ENCODE measurements at regions not wholly inside any gene's neighbourhood (a gene's known extent, or its start where the extent isn't known, plus 50 kb on each side); places are given as distances from the start of the nearest gene placed in this dataset.

DNA sequence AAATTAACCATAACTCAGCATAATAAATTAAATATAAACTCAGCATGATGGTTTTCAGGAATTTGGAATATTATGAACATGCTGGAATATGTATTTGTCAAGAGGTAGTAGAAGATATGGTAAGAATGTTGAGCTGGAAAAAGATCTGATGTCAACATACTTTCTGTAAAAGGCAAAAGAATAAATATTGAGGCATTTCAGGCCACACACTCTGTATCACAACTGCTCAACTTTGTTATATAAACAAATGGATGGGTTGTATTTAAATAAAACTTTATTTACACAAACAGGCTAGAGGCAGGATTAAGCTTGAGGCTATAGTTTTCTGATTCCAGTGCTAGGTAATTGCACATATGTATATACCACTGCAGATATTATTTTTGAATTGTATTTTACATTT, 1409.4 kb downstream of the MRPL39 start:
- in situ Hi-C loops (cut with MboI; ENCODE audit: low sequenced_read_pairs), result no loop called here

- in situ Hi-C loops (cut with MboI; ENCODE audit: low sequenced_read_pairs), result no loop called here
These were observed 1410.1 kb downstream of the MRPL39 start for GRCh38 chr21:24197132-24197643.

GRCh38 chr21:24188506-24188905, 1418.8 kb downstream of the MRPL39 start:
- in situ Hi-C loops (cut with MboI; ENCODE audit: low sequenced_read_pairs), result no loop called here

GRCh38 chr21:24183077-24183476, 1424.2 kb downstream of the MRPL39 start:
- in situ Hi-C loops (cut with MboI; ENCODE audit: low sequenced_read_pairs), result no loop called here

DNA sequence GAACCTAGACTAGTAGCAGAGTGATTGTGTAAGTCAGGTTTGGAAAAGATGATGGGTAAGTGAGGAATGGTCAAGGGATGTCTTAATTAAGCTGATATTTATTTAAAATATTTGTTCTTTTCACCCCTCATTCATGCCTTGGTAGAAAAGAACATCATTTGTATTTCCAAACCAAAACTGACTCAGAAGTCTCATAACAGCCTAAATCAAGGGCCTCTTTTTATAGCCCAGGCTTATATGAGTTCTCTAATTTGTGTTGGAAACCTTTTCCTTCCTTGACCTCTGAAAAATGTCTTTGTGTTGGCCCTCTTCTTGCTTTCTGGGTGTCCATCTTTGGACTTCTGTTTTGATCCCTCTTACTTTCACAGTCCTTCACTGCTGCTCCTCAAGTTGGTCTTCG, 1428.2 kb downstream of the MRPL39 start:
- in situ Hi-C loops (cut with MboI; ENCODE audit: low sequenced_read_pairs), result no loop called here

DNA sequence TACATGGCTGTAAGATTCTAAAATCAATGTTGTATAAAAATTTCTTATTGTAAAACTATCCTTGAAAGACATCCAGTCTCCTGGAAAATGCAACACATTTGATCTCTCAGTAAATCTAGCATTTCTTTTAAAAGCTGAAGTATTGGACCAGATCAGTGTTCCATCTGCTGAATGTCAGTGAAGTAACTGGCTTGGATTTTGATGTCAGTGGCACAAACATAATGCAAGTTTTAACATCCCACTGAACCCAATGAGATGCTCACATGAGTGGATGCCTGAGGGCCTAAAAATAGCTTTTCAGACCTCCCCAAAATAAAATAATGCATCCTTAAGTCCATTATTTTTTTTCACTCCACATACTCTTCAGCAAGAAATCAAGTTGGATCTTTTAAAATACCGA, 1432.2 kb downstream of the MRPL39 start:
- in situ Hi-C loops (cut with MboI; ENCODE audit: low sequenced_read_pairs), result no loop called here

- in situ Hi-C loops (cut with MboI; ENCODE audit: low sequenced_read_pairs), result no loop called here
These were observed 1435.5 kb downstream of the MRPL39 start for GRCh38 chr21:24171736-24172135.

DNA sequence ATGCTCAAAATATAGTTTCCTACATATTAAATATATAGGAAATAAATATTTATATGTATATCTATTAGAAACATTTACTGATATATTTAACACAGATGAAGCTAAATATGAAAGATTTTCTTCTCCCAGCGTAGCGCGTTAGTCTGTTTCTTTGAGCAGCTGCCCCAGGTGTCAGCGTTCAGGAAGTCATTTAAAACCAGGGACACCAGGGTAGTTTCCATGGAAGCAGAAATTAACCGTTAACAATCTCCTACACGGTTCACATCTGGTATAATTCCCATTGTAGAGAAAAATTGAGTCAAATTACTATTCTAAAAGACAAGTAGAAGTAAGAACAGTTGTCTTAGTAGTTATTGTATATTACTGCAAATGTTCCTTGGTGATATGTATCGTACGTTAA, 1443.7 kb downstream of the MRPL39 start:
- in situ Hi-C loops (cut with MboI; ENCODE audit: low sequenced_read_pairs), result no loop called here

GRCh38 chr21:24160528-24160927, 1446.8 kb downstream of the MRPL39 start:
- in situ Hi-C loops (cut with MboI; ENCODE audit: low sequenced_read_pairs), result no loop called here

- in situ Hi-C loops (cut with MboI; ENCODE audit: low sequenced_read_pairs), result no loop called here
These were observed 1454.1 kb downstream of the MRPL39 start for GRCh38 chr21:24153137-24153536.

GRCh38 chr21:24150753-24151152, 1456.5 kb downstream of the MRPL39 start:
- in situ Hi-C loops (cut with MboI; ENCODE audit: low sequenced_read_pairs), result no loop called here

- in situ Hi-C loops (cut with MboI; ENCODE audit: low sequenced_read_pairs), result no loop called here
These were observed 1458.8 kb downstream of the MRPL39 start for GRCh38 chr21:24148461-24148860.

DNA sequence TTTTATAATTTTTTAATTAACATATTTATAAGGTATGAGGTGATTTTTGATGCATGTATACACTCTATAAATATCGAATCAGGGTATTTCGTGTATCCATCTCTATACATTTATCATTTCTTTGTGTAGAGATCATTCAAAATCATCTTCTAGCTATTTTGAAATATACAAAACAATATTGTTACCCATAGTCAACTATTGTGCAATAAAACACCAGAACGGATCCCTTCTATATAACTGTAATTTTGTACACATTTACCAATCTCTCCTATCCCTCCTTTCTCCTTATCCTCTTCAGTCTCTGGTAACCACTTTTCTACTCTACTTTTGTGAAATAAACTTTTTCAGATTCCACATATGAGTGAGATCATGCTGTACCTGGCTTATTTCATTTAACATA, 1459.6 kb downstream of the MRPL39 start:
- in situ Hi-C loops (cut with MboI; ENCODE audit: low sequenced_read_pairs), result no loop called here

DNA sequence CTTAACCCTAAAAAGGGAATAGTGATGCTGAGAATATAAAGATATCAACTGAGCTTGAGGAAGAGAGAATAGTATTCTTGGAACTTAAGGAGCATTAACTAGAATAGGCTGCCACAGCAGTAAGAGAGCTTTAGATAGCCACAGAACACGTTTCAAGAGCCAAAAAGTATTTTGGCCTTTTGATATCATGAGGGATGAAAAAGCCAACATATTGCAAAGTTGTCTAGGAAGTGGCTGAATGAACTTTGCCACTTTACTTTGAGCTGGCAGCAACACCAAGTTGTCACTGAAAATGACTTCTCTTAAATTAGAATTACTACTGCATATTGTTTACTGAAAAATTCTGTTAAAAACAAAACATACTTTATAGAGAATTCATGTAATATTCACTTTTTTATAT, 1476.2 kb downstream of the MRPL39 start:
- in situ Hi-C loops (cut with MboI; ENCODE audit: low sequenced_read_pairs), result no loop called here

- in situ Hi-C loops (cut with MboI; ENCODE audit: low sequenced_read_pairs), result no loop called here
These were observed 1479.6 kb downstream of the MRPL39 start for GRCh38 chr21:24127651-24128050.

- in situ Hi-C loops (cut with MboI; ENCODE audit: low sequenced_read_pairs), result no loop called here
These were observed 1483.5 kb downstream of the MRPL39 start for GRCh38 chr21:24123785-24124184.

GRCh38 chr21:24118738-24119459, 1488.4 kb downstream of the MRPL39 start:
- in situ Hi-C loops (cut with MboI; ENCODE audit: low sequenced_read_pairs), result no loop called here

DNA sequence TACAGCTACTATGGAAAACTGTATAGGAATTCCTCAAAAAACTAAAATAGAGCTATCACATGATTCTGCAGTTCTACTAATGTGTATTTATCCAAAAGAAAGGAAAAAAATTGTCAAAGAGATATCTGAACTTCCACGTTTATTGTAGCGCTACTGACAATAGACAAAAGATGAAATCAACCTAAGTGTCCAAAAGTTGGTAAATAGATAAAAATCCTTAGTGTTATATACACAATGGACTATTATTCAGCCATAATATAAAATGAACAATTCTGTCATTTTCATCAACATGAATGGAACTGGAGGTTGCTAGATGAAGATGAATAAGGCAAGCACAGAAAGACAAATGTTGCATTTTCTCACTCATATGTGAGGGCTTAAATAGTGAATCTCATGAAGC, 1492.1 kb downstream of the MRPL39 start:
- in situ Hi-C loops (cut with MboI; ENCODE audit: low sequenced_read_pairs), result no loop called here

- in situ Hi-C loops (cut with MboI; ENCODE audit: low sequenced_read_pairs), result no loop called here
These were observed 1495.3 kb downstream of the MRPL39 start for GRCh38 chr21:24112020-24112419.

DNA sequence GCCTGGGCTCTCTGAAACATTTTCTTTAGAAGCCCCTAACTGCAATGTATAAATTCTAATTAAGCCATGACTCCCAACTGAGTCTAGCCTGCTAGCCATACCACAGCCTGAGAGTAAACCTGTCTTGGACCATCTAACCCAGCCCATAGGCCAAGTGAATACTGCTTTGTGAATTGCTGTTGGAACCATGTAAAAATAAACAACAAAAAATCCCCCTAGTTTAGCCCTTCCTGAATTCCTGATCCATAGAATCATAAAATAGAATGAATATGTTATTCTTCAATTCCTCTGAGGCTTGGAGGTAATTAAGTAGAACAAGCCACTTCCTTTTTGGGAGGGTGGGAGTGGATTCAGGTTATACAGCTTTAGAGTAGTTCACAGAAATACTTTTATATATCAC, 1496.4 kb downstream of the MRPL39 start:
- in situ Hi-C loops (cut with MboI; ENCODE audit: low sequenced_read_pairs), result no loop called here

- in situ Hi-C loops (cut with MboI; ENCODE audit: low sequenced_read_pairs), result no loop called here
These were observed 1510.1 kb downstream of the MRPL39 start for GRCh38 chr21:24097181-24097580.

- in situ Hi-C loops (cut with MboI; ENCODE audit: low sequenced_read_pairs), result no loop called here
These were observed 1510.6 kb downstream of the MRPL39 start for GRCh38 chr21:24096651-24097050.

- in situ Hi-C loops (cut with MboI; ENCODE audit: low sequenced_read_pairs), result no loop called here
These were observed 1514.2 kb downstream of the MRPL39 start for GRCh38 chr21:24093032-24093431.

Data from HL-60/S4 treated with phorbol 12-myristate 13-acetate at 8.2 ng/mL for 4 days and 3 days (cell line).